ENCODE measurements at regions not wholly inside any gene's neighbourhood (a gene's known extent, or its start where the extent isn't known, plus 50 kb on each side); places are given as distances from the start of the nearest gene placed in this dataset.

GRCh38 chr2:195438692-195439091 is 218.3 kb upstream of the SLC39A10 start:
- TF ChIP-seq EZH2 (IDR thresholded peaks at IDR 0.05; ENCODE audit: borderline replicate concordance, low read depth, low read length, poor library complexity, severe bottlenecking) (no peak), CTCF (conservative IDR thresholded peaks at IDR 0.05; ENCODE audit: low read depth, low read length) (no peak)
